HEK293 (cell line): ENCODE measurements at regions not wholly inside any gene's neighbourhood (a gene's known extent, or its start where the extent isn't known, plus 50 kb on each side); places are given as distances from the start of the nearest gene placed in this dataset.

Experiments used
- CTCF ChIA-PET: fragments of 350-600 bp; formaldehyde crosslinking; extraction: SDS; loops from one replicate; lab custom pipeline; 2021; ENCODE audit warnings: antibody characterized with exemption; lab: Yijun Ruan, JAX
- POLR2A ChIA-PET: fragments of 300-600 bp; formaldehyde crosslinking; extraction: SDS; loops from one replicate; lab custom pipeline; 2020; ENCODE audit warnings: antibody characterized with exemption, inconsistent platforms; lab: Yijun Ruan, JAX
- H3K27ac ChIP-seq: fragments of 200-500 bp; sonication (Bioruptor generic); 2 replicates; pipeline ENCODE4 v1.5.1; 2014; ENCODE audit warnings: low read depth, low read length, control low read depth, inconsistent platforms; ENCODE audit errors: extremely low read depth
- H3K36me3 ChIP-seq, 2 experiments: fragments of 200-500 bp in 1 of 2; sonication (Bioruptor generic) in 1 of 2; 1 replicate in 1 of 2; 2 replicates in 1 of 2; pipeline ENCODE4 v1.5.1; 2014 to 2017; ENCODE audit warnings: inconsistent platforms in 2 of 2, low read length in 2 of 2; ENCODE audit not compliant: control insufficient read depth in 2 of 2, insufficient read depth in 1 of 2
- H3K4me1 ChIP-seq: fragments of 200-500 bp; sonication (Bioruptor generic); 2 replicates; pipeline ENCODE4 v1.5.1; 2014; ENCODE audit warnings: mild to moderate bottlenecking, low read length, inconsistent platforms; ENCODE audit not compliant: control insufficient read depth, insufficient read depth
- H3K4me3 ChIP-seq: 2 replicates; pipeline ENCODE4 v1.5.1; 2011; ENCODE audit warnings: low read depth, mild to moderate bottlenecking, control low read depth, low read length, moderate library complexity
- H3K9me3 ChIP-seq: fragments of 200-500 bp; sonication (Bioruptor generic); 2 replicates; pipeline ENCODE4 v1.5.1; 2014; ENCODE audit warnings: low read depth, low read length, inconsistent platforms; ENCODE audit not compliant: control insufficient read depth, insufficient read depth
- ZBTB8A ChIP-seq: fragments of 450-650 bp; formaldehyde crosslinking; IDR thresholded peaks from 2 replicates; pipeline ENCODE4 v1.5.1; 2016; ENCODE audit warnings: missing biosample characterization, missing genetic modification characterization
- ZNF121 ChIP-seq: fragments of 450-650 bp; formaldehyde crosslinking; IDR thresholded peaks from 2 replicates; pipeline ENCODE4 v1.5.1; 2016; ENCODE audit warnings: missing biosample characterization, missing genetic modification characterization
- ZNF148 ChIP-seq: fragments of 450-650 bp; formaldehyde crosslinking; IDR thresholded peaks from 2 replicates; pipeline ENCODE4 v1.5.0; 2017; ENCODE audit warnings: missing biosample characterization, missing genetic modification characterization, borderline replicate concordance
- ZNF155 ChIP-seq: fragments of 450-650 bp; formaldehyde crosslinking; IDR thresholded peaks from 2 replicates; pipeline ENCODE4 v1.5.1; 2016; ENCODE audit warnings: missing biosample characterization, missing genetic modification characterization
- ZNF157 ChIP-seq: fragments of 450-650 bp; formaldehyde crosslinking; IDR thresholded peaks from 2 replicates; pipeline ENCODE4 v1.5.1; 2016; ENCODE audit warnings: missing biosample characterization, missing genetic modification characterization
- ZNF221 ChIP-seq: fragments of 450-650 bp; formaldehyde crosslinking; IDR thresholded peaks from 2 replicates; pipeline ENCODE4 v1.5.1; 2017; ENCODE audit warnings: missing biosample characterization, missing genetic modification characterization, borderline replicate concordance
- ZNF324 ChIP-seq: fragments of 450-650 bp; formaldehyde crosslinking; IDR thresholded peaks from 2 replicates; pipeline ENCODE4 v1.5.1; 2016; ENCODE audit warnings: missing biosample characterization, missing genetic modification characterization
- ZNF433 ChIP-seq: fragments of 450-650 bp; formaldehyde crosslinking; IDR thresholded peaks from 2 replicates; pipeline ENCODE4 v1.5.1; 2016; ENCODE audit warnings: missing biosample characterization, missing genetic modification characterization, low read depth
- ZNF561 ChIP-seq: fragments of 450-650 bp; IDR thresholded peaks from 2 replicates; pipeline ENCODE4 v1.5.1; 2018; ENCODE audit warnings: missing biosample characterization, missing genetic modification characterization, borderline replicate concordance
- ZNF600 ChIP-seq: fragments of 450-650 bp; formaldehyde crosslinking; IDR thresholded peaks from 2 replicates; pipeline ENCODE4 v1.5.1; 2016; ENCODE audit warnings: missing biosample characterization, missing genetic modification characterization
- ZSCAN16 ChIP-seq: fragments of 450-650 bp; formaldehyde crosslinking; IDR thresholded peaks from 2 replicates; pipeline ENCODE4 v1.5.1; 2016; ENCODE audit warnings: missing biosample characterization, missing genetic modification characterization
- TF ChIP-seq, protein P1 (sequence below): fragments of 450-650 bp; formaldehyde crosslinking; IDR thresholded peaks from 2 replicates; pipeline ENCODE4 v1.5.1; 2016; ENCODE audit warnings: missing biosample characterization, missing genetic modification characterization
- TF ChIP-seq, protein P2 (sequence below): fragments of 450-650 bp; formaldehyde crosslinking; IDR thresholded peaks from 2 replicates; pipeline ENCODE4 v1.5.1; 2017; ENCODE audit warnings: missing biosample characterization, missing genetic modification characterization
- TF ChIP-seq, protein P3 (sequence below): fragments of 450-650 bp; formaldehyde crosslinking; conservative IDR thresholded peaks from 2 replicates; pipeline ENCODE4 v1.5.1; 2016; ENCODE audit warnings: low read depth, missing biosample characterization, missing genetic modification characterization

DNA sequence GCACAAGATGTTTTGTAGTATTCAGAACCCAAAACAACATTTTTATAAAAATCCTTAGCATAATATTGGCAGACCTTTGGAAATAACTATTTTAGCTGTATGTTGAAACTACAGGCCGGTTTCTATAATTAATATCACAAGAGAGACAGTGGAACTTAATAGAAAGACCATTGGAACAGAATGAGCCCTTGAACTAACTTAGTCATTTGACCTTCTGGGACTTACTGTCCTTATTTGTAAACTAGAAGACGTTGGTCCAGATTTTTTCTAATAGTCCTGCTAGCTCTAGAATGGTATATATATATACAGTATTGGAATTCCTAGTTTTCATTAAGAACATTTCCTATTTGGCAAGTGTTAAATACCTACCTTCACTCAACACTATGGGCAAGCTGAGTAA, 69.5 kb upstream of the ALDH1A1 start:
- H3K27ac ChIP-seq = no peak overlapping the region
- TF ChIP-seq, protein P1, sequence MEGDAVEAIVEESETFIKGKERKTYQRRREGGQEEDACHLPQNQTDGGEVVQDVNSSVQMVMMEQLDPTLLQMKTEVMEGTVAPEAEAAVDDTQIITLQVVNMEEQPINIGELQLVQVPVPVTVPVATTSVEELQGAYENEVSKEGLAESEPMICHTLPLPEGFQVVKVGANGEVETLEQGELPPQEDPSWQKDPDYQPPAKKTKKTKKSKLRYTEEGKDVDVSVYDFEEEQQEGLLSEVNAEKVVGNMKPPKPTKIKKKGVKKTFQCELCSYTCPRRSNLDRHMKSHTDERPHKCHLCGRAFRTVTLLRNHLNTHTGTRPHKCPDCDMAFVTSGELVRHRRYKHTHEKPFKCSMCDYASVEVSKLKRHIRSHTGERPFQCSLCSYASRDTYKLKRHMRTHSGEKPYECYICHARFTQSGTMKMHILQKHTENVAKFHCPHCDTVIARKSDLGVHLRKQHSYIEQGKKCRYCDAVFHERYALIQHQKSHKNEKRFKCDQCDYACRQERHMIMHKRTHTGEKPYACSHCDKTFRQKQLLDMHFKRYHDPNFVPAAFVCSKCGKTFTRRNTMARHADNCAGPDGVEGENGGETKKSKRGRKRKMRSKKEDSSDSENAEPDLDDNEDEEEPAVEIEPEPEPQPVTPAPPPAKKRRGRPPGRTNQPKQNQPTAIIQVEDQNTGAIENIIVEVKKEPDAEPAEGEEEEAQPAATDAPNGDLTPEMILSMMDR (tag by site-specific recombination) = no peak
- TF ChIP-seq, protein P2, sequence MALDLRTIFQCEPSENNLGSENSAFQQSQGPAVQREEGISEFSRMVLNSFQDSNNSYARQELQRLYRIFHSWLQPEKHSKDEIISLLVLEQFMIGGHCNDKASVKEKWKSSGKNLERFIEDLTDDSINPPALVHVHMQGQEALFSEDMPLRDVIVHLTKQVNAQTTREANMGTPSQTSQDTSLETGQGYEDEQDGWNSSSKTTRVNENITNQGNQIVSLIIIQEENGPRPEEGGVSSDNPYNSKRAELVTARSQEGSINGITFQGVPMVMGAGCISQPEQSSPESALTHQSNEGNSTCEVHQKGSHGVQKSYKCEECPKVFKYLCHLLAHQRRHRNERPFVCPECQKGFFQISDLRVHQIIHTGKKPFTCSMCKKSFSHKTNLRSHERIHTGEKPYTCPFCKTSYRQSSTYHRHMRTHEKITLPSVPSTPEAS (tag by site-specific recombination) = no peak
- no peak for TF ChIP-seq ZBTB8A
- no peak for TF ChIP-seq ZNF600 (tag by site-specific recombination)
- TF ChIP-seq ZNF221 (tag by site-specific recombination) = no peak
- no peak for TF ChIP-seq ZNF155 (tag by site-specific recombination)
- TF ChIP-seq ZNF324 (tag by site-specific recombination) = no peak
- TF ChIP-seq ZNF121 (tag by site-specific recombination) = no peak
- no peak for TF ChIP-seq ZNF433
- TF ChIP-seq ZNF157 (tag by site-specific recombination) = no peak
- TF ChIP-seq ZNF148 (tag by site-specific recombination) = no peak
- no peak for TF ChIP-seq ZNF561 (tag by site-specific recombination)
- TF ChIP-seq, protein P3, sequence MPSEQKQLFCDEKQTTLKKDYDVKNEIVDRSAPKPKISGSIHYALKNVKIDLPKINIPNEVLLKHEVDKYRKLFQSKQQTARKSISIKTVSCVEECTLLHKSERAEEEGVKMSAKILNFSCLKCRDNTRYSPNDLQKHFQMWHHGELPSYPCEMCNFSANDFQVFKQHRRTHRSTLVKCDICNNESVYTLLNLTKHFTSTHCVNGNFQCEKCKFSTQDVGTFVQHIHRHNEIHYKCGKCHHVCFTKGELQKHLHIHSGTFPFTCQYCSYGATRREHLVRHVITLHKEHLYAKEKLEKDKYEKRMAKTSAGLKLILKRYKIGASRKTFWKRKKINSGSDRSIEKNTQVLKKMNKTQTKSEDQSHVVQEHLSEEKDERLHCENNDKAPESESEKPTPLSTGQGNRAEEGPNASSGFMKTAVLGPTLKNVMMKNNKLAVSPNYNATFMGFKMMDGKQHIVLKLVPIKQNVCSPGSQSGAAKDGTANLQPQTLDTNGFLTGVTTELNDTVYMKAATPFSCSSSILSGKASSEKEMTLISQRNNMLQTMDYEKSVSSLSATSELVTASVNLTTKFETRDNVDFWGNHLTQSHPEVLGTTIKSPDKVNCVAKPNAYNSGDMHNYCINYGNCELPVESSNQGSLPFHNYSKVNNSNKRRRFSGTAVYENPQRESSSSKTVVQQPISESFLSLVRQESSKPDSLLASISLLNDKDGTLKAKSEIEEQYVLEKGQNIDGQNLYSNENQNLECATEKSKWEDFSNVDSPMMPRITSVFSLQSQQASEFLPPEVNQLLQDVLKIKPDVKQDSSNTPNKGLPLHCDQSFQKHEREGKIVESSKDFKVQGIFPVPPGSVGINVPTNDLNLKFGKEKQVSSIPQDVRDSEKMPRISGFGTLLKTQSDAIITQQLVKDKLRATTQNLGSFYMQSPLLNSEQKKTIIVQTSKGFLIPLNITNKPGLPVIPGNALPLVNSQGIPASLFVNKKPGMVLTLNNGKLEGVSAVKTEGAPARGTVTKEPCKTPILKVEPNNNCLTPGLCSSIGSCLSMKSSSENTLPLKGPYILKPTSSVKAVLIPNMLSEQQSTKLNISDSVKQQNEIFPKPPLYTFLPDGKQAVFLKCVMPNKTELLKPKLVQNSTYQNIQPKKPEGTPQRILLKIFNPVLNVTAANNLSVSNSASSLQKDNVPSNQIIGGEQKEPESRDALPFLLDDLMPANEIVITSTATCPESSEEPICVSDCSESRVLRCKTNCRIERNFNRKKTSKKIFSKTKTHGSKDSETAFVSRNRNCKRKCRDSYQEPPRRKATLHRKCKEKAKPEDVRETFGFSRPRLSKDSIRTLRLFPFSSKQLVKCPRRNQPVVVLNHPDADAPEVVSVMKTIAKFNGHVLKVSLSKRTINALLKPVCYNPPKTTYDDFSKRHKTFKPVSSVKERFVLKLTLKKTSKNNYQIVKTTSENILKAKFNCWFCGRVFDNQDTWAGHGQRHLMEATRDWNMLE (tag by site-specific recombination) = no peak
- H3K4me1 ChIP-seq = no peaks in the 10 kb centered on the region
- POLR2A ChIA-PET = interaction anchor here (1.0 kb wide), 1 partner anchor 15 kb away, joined by 4 read pairs; no protein-coding TSS in a partner anchor
- no peak overlapping the region for H3K4me3 ChIP-seq
- no peaks in the 10 kb centered on the region for H3K36me3 ChIP-seq
- CTCF ChIA-PET = interaction anchor here (0.6 to 3.7 kb wide), 55 partner anchors 8 to 771 kb away, joined by 3 to 68 read pairs (median 4); no protein-coding TSS in a partner anchor
- H3K9me3 ChIP-seq = no peaks in the 10 kb centered on the region

DNA sequence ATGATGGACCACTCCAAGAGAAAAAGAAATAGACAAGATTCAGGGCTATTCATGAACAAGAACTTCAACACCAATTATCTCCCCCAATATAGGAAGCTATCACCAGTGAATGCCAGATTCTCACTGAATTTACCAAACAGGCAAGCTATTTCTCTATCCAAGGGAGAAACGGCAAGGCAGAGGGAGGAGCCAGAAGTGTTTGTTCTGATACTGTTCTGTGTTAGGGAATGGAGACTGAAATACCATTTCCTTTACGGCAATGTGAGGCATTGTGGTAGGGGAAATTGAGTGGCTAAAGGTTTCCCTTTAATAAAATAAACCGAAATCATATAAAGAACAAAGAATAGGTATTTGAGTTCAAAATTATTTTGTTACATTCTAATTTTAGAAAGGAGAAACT, 68.0 kb upstream of the ALDH1A1 start:
- Histone ChIP-seq H3K27ac (no peak overlapping the region), H3K36me3 (no peaks in the 10 kb centered on the region), H3K9me3 (no peaks in the 10 kb centered on the region), H3K4me1 (no peaks in the 10 kb centered on the region), H3K4me3 (no peak overlapping the region)
- POLR2A ChIA-PET = no interaction called here
- TF ChIP-seq ZSCAN16 (tag by site-specific recombination) = no peak
- CTCF ChIA-PET = interaction anchor here (0.6 to 3.7 kb wide), 4 partner anchors 58 to 822 kb away, joined by 3 to 68 read pairs (median 20); no protein-coding TSS in a partner anchor
